Calu3 (cell line): ENCODE measurements at regions not wholly inside any gene's neighbourhood (a gene's known extent, or its start where the extent isn't known, plus 50 kb on each side); places are given as distances from the start of the nearest gene placed in this dataset.

ENCODE experiments used
- BruUV-seq: library from RNA; stranded (reverse); fragments of 400-500 nt; replicated peaks from 2 replicates; lab custom pipeline; 2021; lab: Mats Ljungman, UMichigan
- CTCF ChIA-PET: fragments of 300-600 bp; sonication (Branson Sonifier 250); formaldehyde crosslinking; loops from one replicate; lab custom pipeline; 2022; ENCODE audit warnings: antibody characterized with exemption; lab: Charles Lee
- DNase-seq: peaks from one replicate; pipeline ENCODE4 v3.0.0; 2022
- H3K27ac Mint-ChIP-seq: one replicate; pipeline ENCODE4 v1.8.0; 2022; ENCODE audit warnings: mixed read lengths; ENCODE audit not compliant: unreplicated experiment
- H3K27me3 Mint-ChIP-seq: one replicate; pipeline ENCODE4 v1.8.0; 2022; ENCODE audit warnings: mixed read lengths; ENCODE audit not compliant: unreplicated experiment
- H3K36me3 Mint-ChIP-seq: one replicate; pipeline ENCODE4 v1.8.0; 2022; ENCODE audit warnings: mild to moderate bottlenecking, moderate library complexity, mixed read lengths; ENCODE audit not compliant: insufficient read depth, unreplicated experiment
- H3K4me1 Mint-ChIP-seq: one replicate; pipeline ENCODE4 v1.8.0; 2022; ENCODE audit warnings: mild to moderate bottlenecking, low read depth, mixed read lengths; ENCODE audit not compliant: unreplicated experiment
- H3K4me3 Mint-ChIP-seq: one replicate; pipeline ENCODE4 v1.8.0; 2022; ENCODE audit warnings: mild to moderate bottlenecking, low read depth, moderate library complexity, mixed read lengths; ENCODE audit not compliant: unreplicated experiment
- H3K9me3 Mint-ChIP-seq: one replicate; pipeline ENCODE4 v1.8.0; 2022; ENCODE audit warnings: low read depth, mixed read lengths; ENCODE audit not compliant: unreplicated experiment
- intact Hi-C: fragments of 100-400 bp; cut with micrococcal nuclease; formaldehyde crosslinking; loops from one replicate; pipeline ENCODE4 v1.10.0; 2022; ENCODE audit not compliant: unreplicated experiment
- TF ChIP-seq, protein P1 (sequence below): fragments of 200-600 bp; IDR thresholded peaks from one replicate; pipeline ENCODE4 v1.8.0; 2022; ENCODE audit warnings: antibody characterized with exemption; ENCODE audit not compliant: unreplicated experiment

DNA sequence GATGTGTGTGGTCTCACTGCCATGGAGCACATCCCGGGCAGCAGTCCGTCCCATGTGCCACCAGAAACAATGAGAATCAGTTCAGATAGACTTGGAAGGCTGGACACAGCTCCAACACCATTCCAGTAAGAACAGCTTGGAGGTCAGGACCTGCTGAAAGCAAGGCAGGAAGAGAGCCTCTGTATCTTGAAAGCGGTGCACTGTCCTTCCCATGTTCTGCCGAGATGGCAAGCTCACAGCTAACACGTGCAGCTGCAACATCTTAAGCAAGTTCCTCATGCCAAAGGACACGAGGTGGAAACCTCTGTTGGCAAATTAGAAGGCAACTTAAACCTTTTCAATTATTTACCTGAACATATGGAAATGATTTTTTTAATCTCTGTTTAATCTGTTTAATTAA, 175.4 kb downstream of the DLEU7 start:
- Mint-ChIP-seq H3K27me3 (no peaks in the 10 kb centered on the region), H3K4me1 (no peaks in the 10 kb centered on the region), H3K4me3 (no peak overlapping the region), H3K36me3 (no peaks in the 10 kb centered on the region), H3K27ac (no peak overlapping the region), H3K9me3 (no peaks in the 10 kb centered on the region)
- no peak for DNase-seq
- TF ChIP-seq, protein P1, sequence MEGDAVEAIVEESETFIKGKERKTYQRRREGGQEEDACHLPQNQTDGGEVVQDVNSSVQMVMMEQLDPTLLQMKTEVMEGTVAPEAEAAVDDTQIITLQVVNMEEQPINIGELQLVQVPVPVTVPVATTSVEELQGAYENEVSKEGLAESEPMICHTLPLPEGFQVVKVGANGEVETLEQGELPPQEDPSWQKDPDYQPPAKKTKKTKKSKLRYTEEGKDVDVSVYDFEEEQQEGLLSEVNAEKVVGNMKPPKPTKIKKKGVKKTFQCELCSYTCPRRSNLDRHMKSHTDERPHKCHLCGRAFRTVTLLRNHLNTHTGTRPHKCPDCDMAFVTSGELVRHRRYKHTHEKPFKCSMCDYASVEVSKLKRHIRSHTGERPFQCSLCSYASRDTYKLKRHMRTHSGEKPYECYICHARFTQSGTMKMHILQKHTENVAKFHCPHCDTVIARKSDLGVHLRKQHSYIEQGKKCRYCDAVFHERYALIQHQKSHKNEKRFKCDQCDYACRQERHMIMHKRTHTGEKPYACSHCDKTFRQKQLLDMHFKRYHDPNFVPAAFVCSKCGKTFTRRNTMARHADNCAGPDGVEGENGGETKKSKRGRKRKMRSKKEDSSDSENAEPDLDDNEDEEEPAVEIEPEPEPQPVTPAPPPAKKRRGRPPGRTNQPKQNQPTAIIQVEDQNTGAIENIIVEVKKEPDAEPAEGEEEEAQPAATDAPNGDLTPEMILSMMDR, result no peak
- CTCF ChIA-PET, result no interaction called here
- no TSS peak for BruUV-seq
- intact Hi-C loops, result no loop called here

DNA sequence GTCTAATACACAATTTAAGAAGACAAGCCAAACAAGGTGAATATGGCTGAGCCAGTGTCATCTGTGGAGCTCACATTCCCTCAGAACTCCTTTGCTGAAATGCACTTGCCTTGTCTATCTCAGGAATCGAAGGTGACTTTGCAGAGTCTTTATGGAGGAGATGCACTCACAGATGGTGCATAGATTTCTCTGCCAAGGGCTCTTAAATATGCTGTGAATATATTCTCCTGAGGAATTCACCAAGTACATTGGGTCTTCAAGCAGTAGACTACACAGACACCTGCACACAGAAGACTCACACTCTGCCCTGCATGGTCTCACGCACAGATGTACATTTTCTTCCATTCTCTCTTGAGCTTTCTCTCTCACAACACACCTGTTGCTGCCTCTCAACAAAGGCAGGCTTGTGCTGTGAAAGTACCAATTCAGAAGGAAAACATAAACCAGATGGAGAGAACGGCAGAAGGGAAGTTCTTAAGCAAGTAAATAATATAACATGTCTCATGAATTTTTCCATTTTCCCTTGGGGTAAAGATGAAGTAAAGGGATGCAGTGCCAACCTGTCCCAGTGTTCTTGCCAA, 174.7 kb downstream of the DLEU7 start:
- H3K9me3 Mint-ChIP-seq, result no peaks in the 10 kb centered on the region
- no peaks in the 10 kb centered on the region for H3K4me1 Mint-ChIP-seq
- intact Hi-C loops, result no loop called here
- TF ChIP-seq, protein P1, result no peak
- CTCF ChIA-PET, result no interaction called here
- BruUV-seq, result no TSS peak
- no peak overlapping the region for H3K27ac Mint-ChIP-seq
- no peak overlapping the region for H3K4me3 Mint-ChIP-seq
- no peaks in the 10 kb centered on the region for H3K36me3 Mint-ChIP-seq
- no peaks in the 10 kb centered on the region for H3K27me3 Mint-ChIP-seq
- no peak for DNase-seq

DNA sequence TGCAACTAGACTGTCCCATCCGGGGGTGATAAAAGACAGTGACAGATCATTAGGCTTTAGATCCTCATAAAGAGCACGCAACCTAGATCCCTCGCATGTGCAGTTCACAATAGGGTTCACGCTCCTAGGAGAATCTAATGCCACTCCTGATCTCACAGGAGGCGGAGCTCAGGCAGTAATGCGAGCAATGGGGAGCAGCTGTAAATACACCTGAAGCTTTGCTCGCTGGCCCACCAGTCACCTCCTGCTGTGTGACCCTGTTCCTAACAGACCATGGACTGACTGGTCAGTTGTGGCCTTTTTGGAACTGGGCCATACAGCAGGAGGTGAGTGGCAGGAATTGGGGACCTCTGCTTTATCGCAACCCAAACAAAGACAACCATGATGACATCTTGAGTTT, 173.2 kb downstream of the DLEU7 start:
- no peak overlapping the region for H3K27ac Mint-ChIP-seq
- no TSS peak for BruUV-seq
- H3K9me3 Mint-ChIP-seq, result no peaks in the 10 kb centered on the region

DNA sequence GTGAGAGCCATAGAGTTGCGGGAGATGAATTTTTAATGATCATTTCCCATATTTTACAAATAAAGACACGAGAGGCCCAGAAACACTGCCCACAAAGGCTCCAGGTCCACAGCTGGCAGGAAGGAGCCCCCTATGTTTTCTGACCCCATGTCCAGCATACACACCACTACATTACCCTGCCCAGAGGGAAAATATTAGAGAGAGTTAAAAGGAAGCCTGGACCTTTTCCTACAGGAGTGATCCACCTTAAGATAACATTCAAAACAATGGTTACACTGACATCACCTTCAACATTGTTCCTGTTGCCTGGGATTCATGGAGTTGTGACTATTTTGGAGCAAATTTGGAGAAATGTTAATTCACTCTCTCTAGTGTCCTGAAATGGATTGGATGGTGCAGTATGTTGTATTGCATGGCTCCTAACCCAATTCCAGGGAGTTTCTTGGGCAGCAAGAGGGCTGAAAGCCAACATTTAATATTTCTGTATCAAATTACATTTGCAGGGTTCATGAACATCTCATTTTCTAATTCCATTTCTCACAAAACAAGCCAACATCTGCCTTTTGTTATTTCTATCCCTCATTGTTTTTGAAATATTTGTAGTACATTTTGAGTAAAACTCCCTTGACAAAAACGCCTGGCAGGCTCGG, 172.5 kb downstream of the DLEU7 start:
- TF ChIP-seq, protein P1, result no peak
- intact Hi-C loops, result no loop called here
- no peak overlapping the region for H3K27ac Mint-ChIP-seq
- DNase-seq, result no peak
- no peaks in the 10 kb centered on the region for H3K9me3 Mint-ChIP-seq
- CTCF ChIA-PET, result no interaction called here
- H3K27me3 Mint-ChIP-seq, result no peaks in the 10 kb centered on the region
- BruUV-seq, result no TSS peak
- H3K4me1 Mint-ChIP-seq, result no peaks in the 10 kb centered on the region
- H3K36me3 Mint-ChIP-seq, result no peaks in the 10 kb centered on the region
- H3K4me3 Mint-ChIP-seq, result no peak overlapping the region

More for the DNA sequence above, 173.2 kb downstream of the DLEU7 start:
- Mint-ChIP-seq H3K4me3 (no peak overlapping the region), H3K27me3 (no peaks in the 10 kb centered on the region), H3K4me1 (no peaks in the 10 kb centered on the region), H3K36me3 (no peaks in the 10 kb centered on the region)
- DNase-seq, result no peak
- CTCF ChIA-PET, result no interaction called here
- TF ChIP-seq, protein P1, result no peak
- intact Hi-C loops, result no loop called here
